Progenitor cell of endocrine pancreas (in vitro differentiated cells): ENCODE measurements at regions not wholly inside any gene's neighbourhood (a gene's known extent, or its start where the extent isn't known, plus 50 kb on each side); places are given as distances from the start of the nearest gene placed in this dataset.

Source experiments
- DNase-seq: peaks from one replicate; pipeline ENCODE4 v3.0.0; 2021; ENCODE audit warnings: low spot score; ENCODE audit not compliant: unreplicated experiment
- H3K27ac Mint-ChIP-seq: 2 replicates; pipeline ENCODE4 v1.8.0; 2021; ENCODE audit warnings: mild to moderate bottlenecking, moderate library complexity, mixed read lengths
- H3K27me3 Mint-ChIP-seq: 2 replicates; pipeline ENCODE4 v1.8.0; 2021; ENCODE audit warnings: mixed read lengths
- H3K36me3 Mint-ChIP-seq: 2 replicates; pipeline ENCODE4 v1.8.0; 2022; ENCODE audit warnings: mixed read lengths; ENCODE audit not compliant: insufficient read depth
- H3K4me1 Mint-ChIP-seq: 2 replicates; pipeline ENCODE4 v1.8.0; 2021; ENCODE audit warnings: low read depth, mixed read lengths
- H3K4me3 Mint-ChIP-seq: 2 replicates; pipeline ENCODE4 v1.8.0; 2021; ENCODE audit warnings: low read depth, mild to moderate bottlenecking, moderate library complexity, mixed read lengths
- H3K9me3 Mint-ChIP-seq: 2 replicates; pipeline ENCODE4 v1.8.0; 2021; ENCODE audit warnings: low read depth, mixed read lengths
- CTCF ChIP-seq: fragments of 200-600 bp; sonication (generic); IDR thresholded peaks from one replicate; pipeline ENCODE4 v1.5.0; 2021; ENCODE audit warnings: antibody characterized with exemption, mild to moderate bottlenecking; ENCODE audit not compliant: unreplicated experiment

- no peak for DNase-seq
- Mint-ChIP-seq H3K27me3 (no peaks in the 10 kb centered on the region), H3K9me3 (no peaks in the 10 kb centered on the region), H3K4me3 (no peak overlapping the region), H3K4me1 (peaks cover 6% of the 10 kb centered on the region), H3K36me3 (no peaks in the 10 kb centered on the region), H3K27ac (no peak overlapping the region)
- no peak for TF ChIP-seq CTCF
Observed at GRCh38 chr14:83556746-83557453, 1973.0 kb upstream of the FLRT2 start.

- no peaks in the 10 kb centered on the region for H3K36me3 Mint-ChIP-seq
- no peaks in the 10 kb centered on the region for H3K4me1 Mint-ChIP-seq
- no peak for TF ChIP-seq CTCF
- H3K27ac Mint-ChIP-seq: no peak overlapping the region
- no peaks in the 10 kb centered on the region for H3K27me3 Mint-ChIP-seq
- no peak overlapping the region for H3K4me3 Mint-ChIP-seq
- no peak for DNase-seq
- no peaks in the 10 kb centered on the region for H3K9me3 Mint-ChIP-seq
Observed at GRCh38 chr14:83558946-83559345, 1971.0 kb upstream of the FLRT2 start.

GRCh38 chr14:83559721-83560120 is 1970.2 kb upstream of the FLRT2 start:
- TF ChIP-seq CTCF: no peak
- Mint-ChIP-seq H3K4me3 (no peak overlapping the region), H3K36me3 (no peaks in the 10 kb centered on the region), H3K4me1 (no peaks in the 10 kb centered on the region), H3K27ac (no peak overlapping the region), H3K27me3 (no peaks in the 10 kb centered on the region), H3K9me3 (peaks cover 3% of the 10 kb centered on the region)
- DNase-seq: no peak

GRCh38 chr14:83561261-83561660 is 1968.7 kb upstream of the FLRT2 start:
- Mint-ChIP-seq H3K36me3 (no peaks in the 10 kb centered on the region), H3K9me3 (peaks cover 5% of the 10 kb centered on the region), H3K4me1 (no peaks in the 10 kb centered on the region), H3K27me3 (no peaks in the 10 kb centered on the region), H3K4me3 (no peak overlapping the region), H3K27ac (no peak overlapping the region)
- no peak for DNase-seq
- TF ChIP-seq CTCF: no peak

- Mint-ChIP-seq H3K4me3 (no peak overlapping the region), H3K9me3 (peaks cover 5% of the 10 kb centered on the region), H3K36me3 (no peaks in the 10 kb centered on the region), H3K27me3 (no peaks in the 10 kb centered on the region), H3K4me1 (peaks cover 3% of the 10 kb centered on the region), H3K27ac (no peak overlapping the region)
- no peak for TF ChIP-seq CTCF
- no peak for DNase-seq
Observed at GRCh38 chr14:83566567-83566966, 1963.4 kb upstream of the FLRT2 start.
